Embryonic facial prominence (tissue), 1 donor: ENCODE measurements at regions not wholly inside any gene's neighbourhood (a gene's known extent, or its start where the extent isn't known, plus 50 kb on each side); places are given as distances from the start of the nearest gene placed in this dataset.

ENCODE experiments used
- DNase-seq: peaks from one replicate; pipeline ENCODE4 v3.0.0-alpha.2; 2016; ENCODE audit errors: extremely low spot score

DNA sequence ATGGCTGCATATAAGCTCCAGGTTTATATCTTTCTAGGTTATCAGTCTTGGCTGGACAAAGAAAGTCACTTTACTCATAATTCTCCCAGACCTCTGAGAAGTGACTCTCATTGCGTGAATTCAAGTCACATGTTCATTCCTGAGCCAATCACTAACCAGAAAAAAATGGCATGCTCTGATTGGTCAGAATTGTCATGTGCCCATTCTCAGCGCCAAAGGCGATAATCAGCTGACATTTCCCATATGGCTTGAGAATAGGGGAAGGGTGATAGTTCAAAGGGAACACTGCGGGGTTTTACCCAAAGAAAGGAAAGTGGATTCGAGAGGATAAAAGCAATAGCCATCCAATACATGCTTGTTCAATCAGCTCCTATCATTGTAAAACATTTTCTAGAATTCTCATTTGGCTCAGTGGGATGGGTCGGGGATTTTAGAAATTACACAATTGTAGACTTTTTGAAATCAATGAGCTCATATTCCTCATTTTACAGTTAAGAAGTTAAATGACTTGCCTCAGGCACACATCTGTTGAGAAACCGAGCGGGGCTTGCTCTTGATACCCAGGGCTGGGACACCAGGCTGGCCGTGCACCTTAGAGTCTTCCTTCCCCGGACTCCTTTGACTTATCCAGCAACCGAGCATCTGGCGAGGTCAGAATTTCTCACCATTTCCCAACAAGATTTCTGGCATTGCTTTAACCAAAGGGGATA, 454.0 kb upstream of the TBX3 start:
- DNase-seq = no peak

DNA sequence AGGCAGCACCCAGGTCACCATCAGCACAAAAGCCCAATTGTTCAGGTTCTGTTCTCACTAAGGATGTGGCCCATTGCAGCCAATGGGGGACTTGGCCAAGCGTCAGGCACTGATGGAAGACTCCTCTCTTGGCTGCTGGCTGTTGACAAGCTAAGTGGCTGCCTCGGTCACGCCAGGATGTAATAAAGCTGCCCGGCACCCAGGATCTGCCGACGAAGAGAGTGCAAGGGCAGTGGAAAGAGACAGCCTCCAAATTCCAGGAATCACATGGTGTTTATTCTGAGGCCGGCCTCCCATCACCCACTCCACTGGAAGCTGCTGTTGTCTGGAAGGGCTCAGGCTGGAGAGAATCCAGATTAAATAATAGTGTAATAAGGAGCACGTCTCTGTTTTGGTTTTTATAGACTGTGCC, 451.8 kb upstream of the TBX3 start:
- no peak for DNase-seq

DNA sequence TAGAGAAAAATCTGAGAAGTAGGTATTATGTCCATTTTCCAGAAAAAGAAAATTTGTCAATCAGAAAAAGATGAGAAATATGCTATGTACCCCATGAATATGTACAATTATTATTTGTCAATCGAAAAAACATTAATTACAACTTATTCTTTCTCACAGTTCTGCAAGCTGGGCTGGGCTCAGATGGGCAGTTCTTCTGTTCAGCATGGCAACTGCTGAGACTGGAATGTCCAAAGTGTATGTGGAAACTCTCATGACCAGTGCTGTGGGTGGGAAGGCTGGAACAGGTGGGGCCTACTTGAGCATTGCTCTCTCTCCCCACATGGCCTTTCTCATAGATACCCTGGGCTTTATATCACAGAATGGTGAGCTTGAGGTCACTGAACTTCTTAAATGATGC, 450.3 kb upstream of the TBX3 start:
- DNase-seq = no peak

DNA sequence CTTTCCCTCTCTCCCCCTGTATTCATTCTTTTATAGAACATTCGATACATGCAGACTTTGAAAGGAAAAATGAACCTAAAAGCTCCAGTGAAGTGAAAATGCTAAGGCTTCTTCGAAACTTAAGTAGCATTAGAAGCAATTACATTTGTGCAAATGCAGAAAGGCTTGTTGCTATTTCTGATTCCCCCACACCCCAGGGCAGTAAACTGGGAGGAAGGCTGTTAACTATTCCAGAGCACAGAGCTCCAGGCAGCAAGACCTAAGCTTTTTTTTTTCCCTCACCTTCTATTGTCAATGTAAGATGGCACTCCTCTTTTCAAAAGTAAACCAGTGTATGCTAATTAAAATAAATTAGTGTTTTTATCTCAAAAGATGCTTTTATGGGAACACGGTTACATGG, 448.9 kb upstream of the TBX3 start:
- DNase-seq = no peak

DNA sequence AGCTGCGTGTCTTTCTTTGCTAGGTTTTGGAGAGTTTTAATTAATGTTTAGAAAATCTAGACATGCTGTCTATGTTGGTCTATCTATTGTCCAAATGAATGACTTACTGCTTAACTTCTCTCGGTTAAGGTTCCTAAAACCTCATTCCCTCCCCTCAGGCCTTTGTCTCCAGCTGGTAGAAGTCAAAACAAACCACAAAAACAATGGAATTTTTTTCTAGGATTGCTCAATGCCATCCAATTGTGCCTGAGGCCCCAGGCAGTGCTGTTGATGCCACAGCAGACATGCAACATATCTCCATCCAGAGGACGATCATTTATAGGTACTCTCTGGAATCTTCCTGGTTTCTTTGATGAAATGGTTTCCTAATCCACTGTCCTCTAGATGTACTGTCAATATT, 448.2 kb upstream of the TBX3 start:
- DNase-seq = no peak

DNA sequence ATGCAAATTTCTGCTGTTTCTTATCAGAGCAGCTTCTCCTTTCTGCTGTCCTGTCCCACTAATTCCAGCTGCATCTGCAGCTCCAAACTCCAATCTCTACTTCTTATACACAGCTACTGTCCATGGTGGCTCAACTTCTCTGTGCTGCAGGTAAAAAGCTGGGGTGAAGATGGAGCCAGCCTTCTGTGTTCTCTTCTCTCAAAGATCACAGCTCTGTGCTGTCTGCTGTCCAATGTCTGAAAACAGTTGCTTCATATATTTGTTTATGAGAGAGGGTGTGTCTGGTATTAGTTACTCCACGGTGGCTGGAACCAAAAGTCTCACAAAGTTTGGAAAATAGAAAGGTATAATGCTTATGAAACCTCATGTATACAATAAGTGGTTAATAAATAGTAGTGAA, 445.8 kb upstream of the TBX3 start:
- no peak for DNase-seq

DNA sequence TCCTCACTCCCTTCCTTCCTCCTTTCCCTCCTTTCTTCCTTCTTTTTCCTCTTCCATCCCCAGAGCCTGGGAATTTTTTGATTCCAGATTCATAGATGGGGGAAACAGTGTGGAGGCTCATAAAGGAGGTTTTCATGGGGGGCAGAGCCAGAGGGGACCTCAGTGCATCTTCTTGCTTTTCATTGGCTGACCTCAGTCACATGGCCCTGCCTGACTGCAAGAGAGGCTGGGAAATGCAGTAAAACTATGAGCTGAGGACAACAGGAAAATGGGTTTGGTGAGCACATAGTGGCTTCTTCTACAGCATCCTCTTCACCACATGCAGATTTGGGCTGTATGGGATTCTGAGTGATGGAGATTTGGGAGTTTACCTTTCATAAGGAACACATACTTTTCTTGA, 437.1 kb upstream of the TBX3 start:
- DNase-seq = no peak

DNA sequence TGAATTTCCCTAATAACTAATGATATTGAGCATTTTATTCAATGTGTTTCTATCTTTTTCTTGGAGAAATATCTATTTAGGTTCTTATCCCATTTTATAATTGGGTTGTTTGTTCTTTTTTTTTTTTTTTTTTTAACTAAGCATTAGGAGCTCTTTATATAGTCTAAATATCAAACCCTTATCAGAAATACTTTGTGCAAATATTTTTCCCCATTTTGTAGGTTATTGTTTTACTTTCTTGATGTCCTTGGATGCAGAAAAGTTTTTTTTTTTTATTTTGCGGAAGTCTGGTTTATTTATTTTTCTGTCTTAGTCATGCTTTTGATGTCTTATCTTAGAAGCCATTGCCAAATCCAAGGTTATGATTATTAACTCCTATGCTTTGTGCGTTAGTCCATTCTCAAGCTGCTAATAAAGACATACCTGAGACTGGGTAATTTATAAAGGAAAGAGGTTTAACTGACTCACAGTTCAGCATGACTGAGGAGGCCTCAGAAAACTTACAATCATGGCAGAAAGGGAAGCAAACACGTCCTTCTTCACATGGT, 434.3 kb upstream of the TBX3 start:
- no peak for DNase-seq

DNA sequence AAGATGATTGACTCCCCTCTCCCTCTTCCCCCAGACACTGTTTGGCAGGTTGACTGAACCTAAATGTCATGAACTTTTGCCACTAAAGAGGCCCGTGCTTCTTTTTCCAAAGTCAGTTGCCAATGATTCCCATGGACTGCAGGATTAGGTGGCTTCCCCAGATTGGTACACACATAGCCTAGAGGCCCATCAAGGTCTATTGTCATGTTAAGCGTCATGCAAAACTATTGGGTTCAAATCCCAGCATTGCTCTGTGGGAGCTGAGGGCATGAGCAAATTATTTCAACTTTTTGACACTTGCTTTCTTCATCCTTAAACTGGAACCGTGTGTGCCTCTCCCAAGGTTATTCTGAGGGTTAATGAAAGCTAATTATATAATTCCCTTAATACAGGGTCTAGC, 430.2 kb upstream of the TBX3 start:
- DNase-seq = no peak

DNA sequence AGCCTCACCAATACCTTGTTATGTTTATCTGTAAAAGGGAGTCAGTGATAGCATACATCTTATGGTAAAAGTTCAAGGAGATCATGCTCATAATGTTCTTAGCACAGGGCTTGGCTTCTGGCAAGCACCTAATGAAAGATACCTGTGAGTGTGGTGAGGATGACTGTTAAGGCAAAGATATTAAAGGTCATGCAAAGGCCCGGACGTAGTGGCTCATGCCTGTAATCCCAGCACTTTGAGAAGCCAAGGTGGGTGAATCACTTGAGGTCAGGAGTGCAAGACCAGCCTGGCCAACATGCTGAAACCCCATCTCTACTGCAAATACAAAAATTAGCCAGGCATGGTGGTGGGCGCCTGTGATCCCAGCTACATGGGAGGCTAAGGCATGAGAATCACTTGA, 425.9 kb upstream of the TBX3 start:
- DNase-seq = no peak

DNA sequence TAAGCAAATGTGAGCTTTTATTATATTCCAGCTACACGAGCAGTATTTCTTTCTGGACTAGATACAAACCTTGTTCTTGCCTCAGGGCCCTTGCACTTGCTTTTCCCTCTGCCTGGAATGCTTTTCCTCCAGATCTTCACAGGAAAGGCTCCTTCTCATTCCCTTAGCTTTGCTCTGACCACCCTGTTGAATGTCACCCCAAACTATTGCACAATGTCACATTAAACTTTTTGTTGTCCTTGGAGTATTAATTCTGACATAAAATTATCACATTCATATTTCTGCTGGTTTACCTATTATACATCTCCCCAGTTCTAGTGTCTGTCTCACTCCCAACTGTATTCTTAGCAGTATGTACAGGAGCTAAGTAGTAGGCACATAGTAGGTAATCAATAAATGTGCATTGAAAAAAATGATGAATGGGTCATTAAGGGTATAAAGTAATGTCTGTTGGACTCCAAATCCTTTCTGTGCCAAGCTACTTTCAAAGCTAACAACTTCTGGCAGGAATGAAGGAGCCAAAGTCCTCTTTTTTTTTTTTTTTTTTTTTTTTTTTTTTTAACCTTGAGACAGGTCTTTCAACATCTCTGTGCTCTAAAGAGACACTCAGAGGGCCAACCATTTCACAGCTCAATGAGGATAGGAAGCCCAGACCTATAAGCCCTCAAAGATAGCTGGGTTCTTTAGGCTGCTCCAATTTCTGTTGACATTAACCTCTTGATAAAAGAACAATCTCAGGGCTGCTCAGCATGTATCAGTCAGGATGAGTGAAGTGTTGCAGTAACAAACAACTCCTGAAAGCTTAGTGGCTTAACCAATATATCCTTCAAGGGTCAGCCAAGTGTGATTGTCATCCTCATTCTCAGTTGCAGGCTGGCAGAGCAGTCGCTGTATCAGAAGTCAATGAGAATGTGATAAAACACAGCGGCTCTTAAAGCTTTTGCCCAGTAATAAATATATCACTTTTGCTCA, 424.4 kb upstream of the TBX3 start:
- no peak for DNase-seq

DNA sequence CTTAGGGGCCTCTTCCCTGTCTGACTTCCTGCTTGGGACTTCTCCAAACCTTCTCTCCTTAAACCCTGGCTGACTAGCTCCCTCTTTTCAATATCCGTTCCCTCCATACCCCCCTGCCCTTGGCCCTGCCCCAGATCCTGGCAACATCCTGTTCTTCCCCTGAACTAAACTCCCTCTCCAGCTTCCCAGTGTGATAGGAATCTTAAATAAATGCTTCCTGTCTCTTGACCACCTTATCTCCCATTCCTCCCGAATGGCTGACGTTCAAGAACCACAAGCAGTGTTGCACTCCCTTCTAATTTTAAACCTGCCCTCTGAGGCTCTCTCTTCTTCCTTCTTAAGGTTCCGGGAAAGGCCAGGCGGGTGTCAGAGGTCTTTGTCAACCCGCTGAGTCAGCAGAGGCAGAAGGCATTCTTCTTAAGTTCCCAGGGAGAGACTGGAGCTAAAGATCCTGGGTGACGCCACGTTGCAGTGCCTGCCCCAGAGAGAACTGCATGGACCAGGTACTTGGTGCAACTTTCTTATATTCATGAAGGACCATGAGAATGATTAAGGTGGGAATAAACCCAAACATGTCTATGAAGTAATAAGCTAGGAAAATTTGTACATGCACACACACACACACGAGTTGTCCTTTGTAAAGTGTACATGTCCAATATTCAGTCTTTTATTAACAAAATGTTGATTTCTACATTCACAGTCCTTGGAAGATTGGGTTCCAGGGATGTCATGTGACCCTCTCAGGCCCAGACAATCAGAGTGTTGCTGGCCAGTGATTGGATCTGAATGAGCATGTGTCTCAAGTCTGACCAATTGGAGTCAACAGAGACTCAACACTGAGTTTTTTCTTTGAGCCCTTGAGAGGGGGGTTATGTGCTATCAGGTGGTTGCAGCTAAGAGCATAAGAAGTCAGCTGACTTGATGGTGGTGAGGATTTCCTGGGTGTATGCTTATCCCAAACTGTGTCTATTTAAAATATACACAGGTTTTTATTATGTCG, 420.2 kb upstream of the TBX3 start:
- no peak for DNase-seq

DNA sequence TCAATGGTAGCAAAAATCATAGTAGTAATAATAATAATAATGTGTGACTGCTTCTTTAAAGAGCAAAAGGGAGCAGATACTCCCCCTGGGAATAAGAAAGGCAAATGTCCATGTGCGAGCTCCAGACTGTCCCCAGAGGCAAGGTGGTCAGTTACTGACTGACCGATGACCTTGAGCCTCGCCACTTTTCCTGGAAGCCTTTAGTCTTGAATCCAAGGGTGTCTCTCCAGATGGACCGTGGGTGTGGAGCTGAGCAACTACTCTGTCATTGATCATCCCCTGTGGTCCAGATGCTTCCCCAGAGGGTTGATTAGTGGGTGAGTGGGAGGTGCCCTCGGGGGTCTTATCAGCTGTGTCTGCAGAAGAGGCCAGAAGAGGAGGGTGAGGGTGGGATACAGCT, 418.5 kb upstream of the TBX3 start:
- DNase-seq = no peak

DNA sequence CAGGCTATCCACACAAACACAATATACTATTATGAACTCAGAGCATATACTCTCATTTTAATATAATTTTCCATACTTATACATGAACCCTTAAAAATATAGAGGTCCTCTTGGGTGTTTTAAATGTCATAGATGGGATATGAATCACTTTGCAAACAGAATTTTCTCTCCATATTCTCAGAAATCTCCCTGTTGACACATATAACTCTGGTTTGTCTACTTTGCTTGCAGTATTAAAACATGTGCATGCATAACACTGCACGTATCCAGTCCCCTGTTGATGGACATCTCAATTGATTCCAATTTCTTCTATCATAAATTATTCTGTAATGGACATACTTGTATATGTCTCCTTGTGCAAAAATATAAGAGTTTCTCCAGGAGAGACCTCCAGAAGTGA, 417.5 kb upstream of the TBX3 start:
- no peak for DNase-seq

DNA sequence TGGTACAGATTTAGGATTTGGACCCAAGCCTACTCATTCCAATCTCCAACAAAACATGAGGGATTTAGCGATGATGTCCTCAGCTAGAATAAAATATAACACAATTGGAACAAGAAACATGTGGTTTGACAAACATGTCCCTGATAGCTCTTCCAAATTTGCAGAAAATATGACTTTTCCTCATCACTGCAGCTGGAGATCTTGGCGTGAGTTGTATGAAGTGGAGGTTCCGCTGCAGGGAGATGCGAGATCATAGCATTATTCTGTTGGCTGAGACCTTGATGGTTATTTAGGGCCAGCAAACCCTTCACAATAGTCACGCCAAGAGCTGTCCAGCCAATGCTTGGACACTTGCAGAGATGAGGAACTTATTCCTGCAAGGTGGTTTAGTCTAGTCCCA, 413.4 kb upstream of the TBX3 start:
- DNase-seq = no peak

DNA sequence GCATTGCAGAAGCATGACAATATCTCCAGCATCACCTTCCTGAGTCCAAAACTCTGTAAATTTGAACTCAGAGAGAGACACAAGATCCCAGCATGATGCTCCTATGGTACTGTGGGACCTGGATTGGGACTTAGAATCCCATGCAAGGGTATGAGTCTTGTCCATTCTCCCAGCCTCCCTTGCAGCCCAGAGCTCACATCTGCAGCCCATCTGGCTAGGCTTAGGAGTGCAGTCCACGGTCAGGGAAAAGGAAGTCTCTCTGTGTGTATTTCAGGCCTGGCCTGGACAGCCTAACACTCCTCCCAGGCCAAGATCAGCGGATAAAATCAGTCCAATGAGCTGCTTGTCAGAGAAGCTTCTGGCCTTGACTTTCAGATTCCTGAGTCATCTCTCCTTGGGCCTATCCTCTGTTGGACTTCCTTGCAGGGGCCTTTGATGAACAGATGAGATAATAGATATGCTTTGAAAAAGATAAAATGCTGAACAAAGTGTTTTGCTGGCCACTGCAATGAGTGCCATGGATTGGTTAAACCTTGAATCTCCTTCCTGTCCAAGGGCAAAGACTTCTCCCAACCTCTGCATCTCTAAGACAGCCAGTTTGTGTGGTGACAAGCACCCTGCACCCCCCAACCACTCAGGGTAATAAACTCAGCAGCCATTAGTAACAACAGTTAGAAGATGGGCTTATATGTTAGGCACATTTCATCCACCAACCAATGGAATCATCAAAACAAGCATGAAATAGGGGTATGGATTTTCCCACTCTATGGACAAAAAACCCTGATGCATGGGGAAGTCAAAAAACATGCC, 412.8 kb upstream of the TBX3 start:
- DNase-seq = no peak

DNA sequence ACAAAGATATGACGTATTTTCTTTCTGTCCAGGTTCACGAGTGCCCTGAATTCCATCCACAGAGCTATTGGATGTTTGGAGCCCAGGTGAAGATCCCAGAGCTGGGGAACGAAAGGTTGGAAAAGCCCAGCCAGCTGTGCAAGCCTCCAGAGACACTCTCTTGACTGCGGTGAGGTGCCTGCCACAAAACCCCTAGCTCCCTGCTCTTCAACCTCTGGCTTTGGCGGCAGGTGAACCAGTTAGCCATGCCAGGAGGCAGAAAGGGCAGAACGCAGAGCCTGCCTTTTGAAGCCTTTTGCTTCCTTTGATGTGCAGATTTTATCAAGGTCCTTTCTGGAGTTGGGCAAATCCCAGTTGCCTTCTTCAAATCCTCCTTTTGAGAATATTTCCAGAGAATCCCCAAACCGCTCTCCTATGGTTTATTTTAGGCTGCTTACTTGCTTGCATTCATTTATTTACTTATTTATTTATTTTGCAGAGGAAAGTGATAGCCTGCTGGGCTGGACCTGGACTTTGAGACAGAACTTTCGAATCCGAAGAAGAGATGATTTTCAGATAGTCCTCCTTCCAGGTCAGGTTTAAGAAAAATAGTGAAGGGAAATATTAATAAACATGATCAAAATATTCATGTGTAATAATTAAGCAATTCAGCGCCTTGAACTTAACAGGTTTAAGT, 411.2 kb upstream of the TBX3 start:
- no peak for DNase-seq

DNA sequence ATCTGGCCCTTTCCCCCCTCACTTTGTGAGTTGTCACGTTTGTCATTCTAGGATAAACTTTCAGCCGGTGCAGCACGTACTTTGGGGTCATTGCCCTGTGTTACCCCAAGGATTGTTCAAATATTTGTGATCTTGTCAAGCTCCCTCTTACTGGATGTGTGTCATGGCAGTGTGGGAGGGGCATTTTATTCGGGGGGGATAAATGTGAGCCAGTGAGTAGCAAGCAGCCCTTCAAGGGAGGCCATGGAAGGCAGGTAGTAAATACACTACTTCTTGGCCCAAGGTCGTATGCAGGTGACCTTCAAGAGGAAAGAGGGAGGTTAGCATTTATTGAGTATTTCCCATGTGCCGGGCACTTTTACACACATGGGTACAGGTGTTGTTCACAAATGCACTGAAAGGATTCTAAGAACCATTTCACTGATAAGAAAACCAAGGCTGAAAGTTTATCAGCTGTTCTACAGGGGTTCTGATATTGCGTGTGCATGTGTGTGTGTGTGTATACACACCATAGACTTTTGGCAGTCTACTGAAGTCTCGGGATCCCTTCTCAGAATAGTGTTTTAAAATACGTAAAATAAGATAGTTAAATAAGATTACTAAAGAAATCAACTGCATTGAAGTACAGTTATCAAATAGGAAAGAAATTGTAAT, 410.3 kb upstream of the TBX3 start:
- DNase-seq = no peak

DNA sequence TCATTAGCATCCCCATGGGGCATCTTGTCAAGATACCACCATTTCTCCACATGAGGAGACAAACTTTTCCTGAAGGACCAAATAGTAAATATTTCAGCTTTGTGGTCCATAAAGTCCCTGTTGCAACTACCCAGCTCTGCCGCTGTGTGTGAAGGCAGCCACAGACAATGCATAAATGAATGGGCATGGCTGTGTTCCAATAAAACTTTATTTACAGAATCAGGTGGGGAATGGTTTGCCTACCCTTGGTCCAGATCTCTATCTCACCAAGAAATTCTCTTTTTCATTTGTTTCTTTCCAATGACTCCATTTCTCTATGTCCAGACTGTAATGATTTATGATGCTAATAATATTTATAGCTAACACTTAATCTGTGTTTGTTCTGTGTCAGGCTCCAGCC, 409.3 kb upstream of the TBX3 start:
- no peak for DNase-seq

DNA sequence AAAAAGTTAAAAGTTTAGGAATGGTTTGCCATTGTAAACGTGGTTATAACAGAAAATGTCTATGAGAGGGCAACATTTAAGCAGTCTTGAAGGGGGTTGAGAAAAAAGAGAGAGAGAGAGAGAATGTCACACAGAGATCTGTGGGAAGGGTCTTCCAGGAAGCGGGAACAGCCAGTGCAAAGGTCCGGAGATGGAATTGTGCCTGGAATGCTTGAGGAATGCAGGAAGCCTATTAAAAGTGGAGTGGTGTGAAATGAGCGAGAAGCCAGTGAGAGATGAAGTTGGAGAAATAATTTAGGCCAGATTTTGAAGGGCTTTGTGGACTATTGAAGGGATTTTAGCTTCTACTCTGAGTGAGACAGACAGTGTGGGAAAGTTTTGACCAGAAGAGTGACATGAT, 406.8 kb upstream of the TBX3 start:
- DNase-seq = no peak
